Cerebellar cortex (tissue), 1 donor: ENCODE measurements at regions not wholly inside any gene's neighbourhood (a gene's known extent, or its start where the extent isn't known, plus 50 kb on each side); places are given as distances from the start of the nearest gene placed in this dataset.
"Not testable (repeated sequence)": the region's sequence is repeated elsewhere in the genome, so short reads cannot be mapped to it uniquely, and the experiment has no call there.

Experiments used
- DNase-seq: peaks from one replicate; pipeline ENCODE4 v3.0.0-alpha.2; 2015; ENCODE audit warnings: low spot score

DNA sequence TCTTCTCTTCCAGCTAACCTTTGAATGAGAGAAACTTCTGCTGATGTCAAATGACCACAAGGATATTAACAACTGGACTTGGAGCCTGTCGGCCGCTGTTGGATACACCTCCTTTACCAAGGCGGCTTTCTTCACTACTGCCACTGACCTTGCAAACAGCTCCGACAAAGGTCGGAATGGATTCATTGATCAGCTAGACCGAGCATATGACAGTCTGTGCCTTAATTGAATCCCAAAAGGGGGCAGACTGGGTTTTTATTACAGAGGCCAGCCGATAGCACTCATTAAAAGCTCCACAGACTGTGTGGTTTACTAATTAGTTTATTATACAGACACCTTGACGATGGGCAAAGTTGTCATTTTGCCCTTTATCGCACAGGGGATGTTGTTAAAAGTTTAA is 394.5 kb downstream of the RERGL start:
- no peak for DNase-seq

DNA sequence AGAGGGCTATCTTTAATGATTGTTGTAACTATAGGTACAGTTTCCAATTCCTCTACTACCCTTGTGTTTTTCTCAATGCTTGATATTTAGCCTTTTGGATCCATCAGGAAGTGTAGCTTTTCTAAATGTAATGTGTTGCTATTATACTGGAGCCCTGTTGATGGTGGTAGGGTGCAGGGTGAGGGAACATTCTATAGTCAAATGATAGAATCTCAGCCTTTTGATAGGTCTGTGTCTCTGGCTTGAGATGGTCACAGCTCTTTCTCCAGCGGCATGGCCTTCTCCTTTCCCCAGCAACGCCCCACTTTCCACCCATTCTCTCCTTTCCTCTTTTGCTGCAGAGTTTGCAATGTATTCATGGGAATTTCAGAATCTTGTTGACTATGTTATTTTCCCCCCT is 398.6 kb downstream of the RERGL start:
- no peak for DNase-seq

DNA sequence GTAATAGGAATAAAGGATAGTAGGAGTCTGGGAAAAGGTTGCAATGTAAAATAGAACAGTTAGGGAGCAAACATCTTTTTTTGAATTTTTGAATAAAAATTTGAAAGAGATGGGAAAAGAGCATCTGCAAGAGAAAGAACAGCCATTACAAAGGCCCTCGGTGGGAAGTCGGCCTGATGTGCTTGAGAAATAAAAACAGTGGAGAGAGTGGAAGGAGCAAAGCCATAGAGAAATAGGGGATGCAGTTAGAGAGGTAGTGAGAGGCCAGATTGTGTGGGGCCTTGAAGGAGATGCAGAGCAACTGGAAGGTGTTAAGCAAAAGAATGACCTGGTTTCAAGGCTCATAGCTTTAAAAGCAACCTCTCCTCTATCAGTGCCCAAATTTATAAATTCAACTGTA is 409.8 kb downstream of the RERGL start:
- no peak for DNase-seq

DNA sequence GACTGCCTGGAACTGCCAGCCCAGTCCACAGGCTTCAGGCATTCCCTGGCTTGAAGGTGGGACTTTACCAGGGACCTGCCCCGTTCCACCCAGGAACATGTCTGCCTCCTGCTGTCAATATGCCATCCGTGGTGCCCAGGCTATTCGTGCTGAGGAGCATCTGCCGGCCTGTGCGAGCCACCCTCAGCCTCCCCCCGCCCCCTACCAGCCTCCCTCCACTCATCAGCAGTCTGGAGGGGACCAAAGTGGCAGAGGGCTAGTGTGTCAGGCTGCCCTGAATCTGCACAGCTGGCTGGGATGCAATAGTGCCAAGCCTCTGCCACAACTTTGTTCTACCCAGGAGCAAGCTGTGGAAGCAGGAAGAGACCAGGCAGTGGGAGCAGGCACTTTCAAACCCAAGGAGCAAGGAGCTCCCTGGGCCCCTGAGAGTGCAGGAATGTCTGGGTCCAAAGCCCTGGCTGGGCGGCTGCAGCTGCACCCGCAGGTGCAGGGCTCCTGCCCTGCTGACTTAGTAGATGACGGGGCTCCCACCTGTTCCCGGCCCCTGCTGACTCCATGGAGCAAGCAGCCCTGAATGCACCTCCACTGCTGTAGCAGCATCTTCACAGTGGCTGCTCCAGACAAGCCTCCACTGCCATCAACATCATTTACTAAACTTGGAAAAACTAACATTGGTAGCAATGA is 423.2 kb downstream of the RERGL start:
- DNase-seq, result no peak

DNA sequence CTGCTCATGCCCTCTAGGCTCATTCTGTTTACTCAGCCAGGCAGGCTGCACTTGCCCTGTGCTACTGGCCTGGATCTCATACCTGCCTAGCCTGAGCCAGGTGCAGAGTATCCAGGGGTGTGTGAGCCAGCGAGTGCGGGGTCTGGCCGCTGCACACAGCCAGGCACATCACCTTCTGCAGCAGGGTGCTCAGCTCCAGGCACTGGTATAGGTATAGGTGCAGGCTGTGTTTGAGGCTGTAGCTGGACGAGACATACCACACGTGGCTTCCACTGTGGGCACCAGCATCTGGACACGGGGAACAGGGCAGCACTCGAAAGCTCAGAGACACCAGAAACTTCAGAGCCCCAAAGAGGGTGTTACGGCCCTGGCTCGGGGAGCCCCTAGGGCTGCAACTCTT is 424.2 kb downstream of the RERGL start:
- DNase-seq, result no peak

DNA sequence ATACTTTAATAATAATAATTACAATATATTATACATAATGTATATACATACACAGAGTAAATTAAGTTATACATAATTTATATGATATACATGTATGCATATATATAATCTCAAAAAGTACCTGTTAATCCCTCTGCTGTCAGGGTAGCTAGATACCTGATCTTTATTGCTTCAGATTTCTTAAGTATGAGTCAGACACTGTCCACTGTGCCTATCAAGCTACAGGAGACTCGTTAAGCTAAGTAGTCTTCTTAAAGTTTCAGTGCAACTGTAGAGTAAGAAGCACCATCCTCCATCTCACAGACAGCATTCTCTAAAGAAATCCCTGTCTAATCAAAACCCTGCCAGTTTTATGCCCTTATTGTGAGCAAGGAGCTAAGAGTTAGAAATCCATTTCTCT is 428.7 kb downstream of the RERGL start:
- DNase-seq, result no peak

DNA sequence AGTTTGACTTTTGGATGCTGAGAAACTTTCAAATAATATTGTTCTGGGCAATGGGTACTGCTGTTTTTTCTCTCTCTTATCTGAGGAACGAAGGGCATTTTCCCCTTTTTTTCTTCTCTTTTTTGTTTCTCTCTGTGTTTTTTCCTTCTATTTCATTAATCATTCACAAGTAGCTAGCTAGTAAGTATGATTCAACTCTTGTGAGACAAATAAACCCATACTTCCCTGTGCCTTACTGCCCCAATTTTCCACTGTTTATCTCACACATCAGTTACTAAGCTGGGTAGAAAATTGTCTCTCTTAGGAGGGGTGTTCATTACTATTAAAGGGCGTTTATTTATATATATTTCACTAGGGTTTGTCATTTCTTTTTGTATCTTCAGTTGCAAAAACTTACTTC is 437.6 kb downstream of the RERGL start:
- DNase-seq, result no peak

DNA sequence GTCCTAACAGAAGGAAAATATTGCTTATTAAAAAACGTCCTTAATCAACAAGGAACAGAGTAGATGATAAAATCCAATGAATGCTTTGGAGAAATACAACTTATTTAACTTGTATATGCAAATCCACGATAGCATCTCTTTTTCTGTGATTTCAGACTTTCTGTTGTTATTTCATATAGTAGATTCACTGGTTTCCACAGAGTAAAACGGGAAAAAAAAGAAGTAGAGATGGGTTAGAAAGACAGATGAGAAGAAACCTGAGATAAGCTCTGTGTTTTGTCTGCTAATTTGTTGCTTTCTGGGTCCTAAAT is 447.7 kb downstream of the RERGL start:
- no peak for DNase-seq

DNA sequence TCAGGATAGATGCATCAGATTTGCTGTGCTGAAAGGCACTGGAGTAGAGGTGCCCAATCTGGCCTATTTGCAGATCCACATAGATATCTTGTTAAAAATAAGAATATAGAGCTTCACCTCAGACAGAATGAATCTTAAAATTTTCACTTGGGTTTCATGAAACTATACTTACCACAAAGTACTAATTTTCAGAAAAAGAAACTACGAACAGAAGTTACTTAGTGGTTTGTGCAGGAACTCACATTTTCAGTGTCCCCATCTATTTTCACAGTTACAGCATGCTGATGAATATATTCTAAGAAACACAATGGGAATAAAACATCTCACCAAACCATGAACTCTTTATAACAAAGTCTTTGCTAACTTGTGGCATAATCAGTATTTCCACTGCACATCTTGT is 449.4 kb downstream of the RERGL start:
- DNase-seq, result no peak

DNA sequence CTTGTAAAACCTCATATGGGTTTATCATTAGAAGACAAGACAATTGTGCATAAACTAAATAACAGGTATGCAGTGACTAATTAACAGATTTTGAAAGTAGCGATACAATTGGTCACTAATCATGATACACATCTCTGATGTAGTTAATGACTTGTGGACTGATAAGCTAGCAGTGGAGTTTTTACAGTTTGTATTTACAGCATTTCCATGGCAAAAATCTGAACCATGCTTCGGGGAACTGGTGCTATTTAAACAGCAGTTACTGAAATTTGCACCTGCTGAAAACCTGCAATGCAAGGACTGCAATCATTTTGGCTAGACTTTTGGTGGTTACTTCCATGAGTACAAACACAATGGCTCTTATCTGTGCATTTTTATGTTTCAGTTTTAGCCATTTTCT is 471.2 kb downstream of the RERGL start:
- no peak for DNase-seq

DNA sequence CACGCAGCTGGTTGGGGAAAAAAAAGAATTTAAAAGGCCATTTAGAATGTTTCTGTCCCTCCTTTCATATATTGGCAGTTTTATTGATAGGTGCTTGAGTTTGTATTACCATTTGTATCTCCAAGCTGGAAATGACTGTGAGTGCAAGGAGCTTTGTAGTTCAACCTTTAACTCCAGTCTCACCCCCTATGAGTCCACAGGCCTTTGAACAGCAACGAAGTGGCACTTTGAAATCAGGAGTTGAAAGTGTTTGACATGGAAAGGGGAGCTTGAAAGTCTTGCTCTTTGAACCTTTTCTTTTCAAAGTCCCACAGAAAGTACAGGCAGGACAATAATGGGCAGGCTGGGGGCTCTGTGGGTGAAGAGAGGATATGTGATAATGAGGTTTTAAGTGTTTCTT is 480.3 kb downstream of the RERGL start:
- no peak for DNase-seq

DNA sequence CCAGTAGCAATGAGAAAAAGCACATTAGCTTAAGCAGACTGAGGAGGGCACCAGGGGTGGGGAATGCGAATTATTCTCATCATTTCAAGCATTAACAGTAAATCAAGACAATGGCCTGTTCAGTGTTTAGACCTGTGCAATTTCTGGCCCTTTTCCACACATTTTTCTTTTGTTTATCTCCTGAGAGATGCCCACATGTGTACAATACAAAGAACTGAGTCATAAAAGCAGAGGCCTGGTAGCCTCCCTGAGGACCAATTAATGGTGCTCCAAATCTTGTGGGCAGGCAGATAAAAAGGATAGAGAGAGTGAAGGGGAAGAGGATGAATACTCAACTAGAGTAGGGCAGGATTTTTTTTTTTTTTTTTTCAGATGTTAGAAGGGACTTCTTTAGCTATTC is 480.8 kb downstream of the RERGL start:
- DNase-seq, result no peak

DNA sequence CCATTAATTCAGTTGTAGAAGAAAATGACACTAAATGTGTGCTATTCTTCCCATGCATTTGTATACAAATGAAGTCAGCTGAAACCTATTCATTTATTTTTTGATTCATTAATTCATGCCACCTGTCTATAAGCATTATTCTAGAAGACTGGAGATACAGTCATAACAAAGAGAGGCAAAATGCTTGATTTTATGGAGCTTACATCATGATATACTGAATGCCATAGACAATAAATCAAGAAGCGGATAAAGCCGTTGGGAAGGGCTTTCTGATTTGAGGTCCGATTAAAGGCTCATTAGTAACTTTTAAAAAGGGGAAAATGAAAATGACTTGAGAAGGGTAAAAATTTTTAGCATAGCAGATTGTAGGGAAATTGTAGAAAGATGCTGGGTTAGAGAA is 494.9 kb downstream of the RERGL start:
- no peak for DNase-seq

DNA sequence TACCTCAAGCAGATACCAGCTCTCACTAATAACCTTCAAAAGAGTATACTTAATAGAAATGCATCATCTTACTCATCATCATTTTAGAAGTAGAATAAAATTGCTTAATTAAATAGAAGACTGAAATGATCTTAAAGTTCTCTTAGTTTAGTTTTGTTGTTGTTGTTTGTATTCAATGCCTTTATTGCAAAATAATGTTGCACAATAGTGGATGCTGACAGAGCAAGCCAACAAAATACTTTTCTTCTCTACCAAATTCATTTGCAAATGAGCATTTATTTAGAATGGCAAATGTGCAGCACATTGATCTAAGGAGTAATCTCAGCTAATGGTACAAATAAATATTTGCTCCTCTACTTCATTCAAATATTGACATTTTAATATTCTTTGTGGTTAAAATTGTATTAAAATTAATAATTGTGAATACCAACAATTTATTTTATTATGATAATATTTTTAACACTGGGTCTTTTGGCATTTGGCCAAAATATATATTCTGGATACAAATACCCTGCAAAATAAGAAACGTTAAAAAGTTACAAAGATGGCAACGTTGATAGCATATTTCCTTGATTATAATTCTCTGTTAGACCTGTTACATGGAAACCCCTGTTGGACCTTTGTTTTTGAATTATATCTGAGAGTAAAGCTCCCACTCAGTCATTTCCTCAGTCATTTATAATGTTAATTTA is 496.1 kb downstream of the RERGL start:
- DNase-seq, result no peak

DNA sequence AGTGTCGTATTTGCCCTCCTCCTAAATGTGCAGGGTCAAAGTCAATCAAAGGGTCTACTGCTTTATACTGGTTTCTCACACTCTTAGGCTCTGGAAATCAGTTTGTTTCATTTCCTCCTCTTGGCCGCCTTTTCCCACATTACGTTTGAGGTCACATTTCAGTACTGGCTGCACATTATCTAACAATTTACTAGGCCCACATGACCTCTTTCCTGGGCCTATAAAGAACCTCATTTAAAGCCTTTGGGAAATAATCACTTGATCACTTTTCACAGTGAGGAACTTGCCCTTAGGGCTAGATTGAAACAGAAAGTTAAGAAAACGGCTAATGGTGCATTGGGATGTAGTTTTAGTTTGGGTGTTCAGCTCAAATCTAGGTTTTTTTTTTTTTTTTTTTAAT is 497.5 kb downstream of the RERGL start:
- DNase-seq, result no peak

DNA sequence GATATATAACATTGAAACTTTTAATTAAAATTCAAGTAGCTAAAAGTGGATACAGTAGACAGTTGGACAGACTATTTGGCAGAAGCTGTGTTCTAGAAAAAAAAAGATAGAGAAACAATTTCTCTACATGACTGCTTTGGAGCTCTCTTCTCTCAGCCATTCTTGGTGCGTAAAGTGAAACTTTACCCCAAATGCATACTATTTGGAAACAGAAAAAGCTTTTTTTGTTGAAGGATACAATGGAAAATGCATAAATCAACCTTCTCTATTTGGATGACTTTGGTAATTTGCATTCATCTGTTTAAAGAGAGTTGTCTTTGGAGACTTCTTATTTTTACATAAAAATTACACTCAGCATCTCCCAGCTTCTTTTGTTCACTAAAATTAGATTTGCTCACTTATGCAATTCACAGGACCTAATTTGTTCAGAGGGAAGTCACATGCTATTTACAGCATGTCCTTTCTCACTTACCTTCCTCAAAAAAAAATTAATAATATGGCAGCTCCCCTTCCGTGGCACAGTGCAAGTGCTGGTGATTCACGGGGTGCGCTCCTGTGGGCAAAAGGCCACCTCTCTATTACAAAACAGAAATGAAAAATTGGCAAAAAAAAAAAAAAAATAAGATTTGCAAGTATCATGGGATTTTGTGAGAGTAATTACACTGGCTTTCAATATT is 498.9 kb downstream of the RERGL start:
- DNase-seq, result no peak

DNA sequence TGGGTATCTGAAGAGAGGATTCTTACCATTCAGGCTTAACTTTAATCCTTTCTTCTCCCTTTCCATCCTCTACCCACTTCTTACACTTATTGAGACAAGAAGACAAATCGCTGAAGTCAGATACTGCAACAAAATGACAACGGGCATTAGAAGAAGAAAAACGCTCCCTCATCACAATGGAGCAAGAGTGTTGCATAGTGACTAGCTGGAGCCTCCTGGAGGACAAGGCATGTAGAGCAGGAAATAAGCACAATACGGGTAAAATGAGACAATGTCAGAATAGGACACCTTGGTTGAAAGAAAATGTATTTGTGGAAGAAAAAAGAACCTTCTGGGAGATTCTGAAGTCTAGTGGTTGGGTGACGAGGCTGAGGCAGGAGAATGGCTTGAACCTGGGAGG is 501.0 kb downstream of the RERGL start:
- no peak for DNase-seq

DNA sequence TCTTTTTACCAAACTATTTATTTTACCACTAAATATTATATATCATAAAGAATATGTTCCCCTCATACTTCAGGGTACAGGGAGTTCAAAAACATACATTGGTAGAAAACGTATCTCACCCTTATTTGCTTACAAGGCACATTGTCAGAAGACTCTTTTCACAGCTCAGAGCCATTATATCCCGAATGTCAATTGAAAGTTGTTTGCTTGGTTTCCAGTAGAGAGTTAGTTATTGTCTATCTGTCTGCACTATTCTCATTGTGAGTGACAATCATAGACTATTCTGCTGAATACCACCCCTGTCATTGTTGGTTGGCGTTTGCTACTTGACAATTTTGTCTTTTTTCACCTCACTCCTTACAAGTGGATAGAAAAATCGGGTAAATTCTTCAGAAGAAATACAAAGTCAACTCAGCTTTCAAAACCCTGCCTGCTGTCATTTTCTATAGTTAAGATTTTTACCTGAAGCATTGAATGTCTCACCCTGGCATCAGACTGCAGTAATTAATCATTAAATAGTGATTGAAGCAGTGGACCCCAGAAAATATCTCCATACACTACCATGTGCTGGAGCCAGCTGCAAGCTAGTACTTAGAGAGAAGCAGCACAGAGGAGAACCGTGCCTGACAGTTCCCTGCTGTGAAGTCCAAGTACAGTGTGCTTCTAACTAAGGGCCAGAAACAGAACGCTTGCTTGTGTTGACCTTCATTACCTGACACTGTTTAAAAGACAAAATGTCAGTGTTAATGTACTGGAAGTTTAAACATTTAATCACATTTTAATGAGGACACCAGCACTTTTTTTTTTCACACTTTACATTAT is 510.6 kb downstream of the RERGL start:
- DNase-seq, result no peak

DNA sequence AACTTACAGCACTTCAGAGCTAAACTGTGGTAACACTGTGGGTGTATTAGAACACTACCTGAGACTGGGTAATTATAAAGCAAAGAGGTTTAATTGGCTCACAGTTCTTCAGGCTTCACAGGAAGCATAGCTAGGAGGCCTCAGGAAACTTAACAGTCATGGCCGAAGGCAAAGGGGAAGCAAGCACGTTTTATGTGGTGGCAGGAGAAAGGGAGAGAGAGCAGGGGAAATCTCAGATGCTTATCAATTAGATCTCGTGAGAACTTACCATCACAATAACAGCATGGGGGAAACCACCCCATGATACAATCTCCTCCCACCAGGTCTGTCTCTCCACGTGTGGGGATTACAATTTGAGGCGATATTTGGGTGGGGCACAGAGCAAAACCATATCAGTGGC is 512.6 kb downstream of the RERGL start:
- no peak for DNase-seq

DNA sequence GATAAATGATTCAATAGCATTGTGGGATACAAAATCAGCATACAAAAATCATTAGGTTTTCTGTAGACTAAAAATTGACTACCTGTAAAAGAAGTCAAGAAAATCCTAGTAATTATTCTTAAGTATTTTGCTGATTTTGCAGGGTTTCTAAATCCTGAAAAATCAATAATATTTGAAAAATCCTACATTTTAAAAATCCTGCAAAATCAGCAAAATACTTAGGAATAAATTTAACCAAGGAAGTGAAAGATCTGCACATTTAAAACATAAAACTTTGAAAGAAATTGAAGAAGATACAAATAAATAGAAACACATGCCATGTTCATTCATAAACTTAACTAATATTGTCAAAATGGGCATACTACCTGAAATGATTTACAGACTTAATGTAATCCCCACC is 517.7 kb downstream of the RERGL start:
- DNase-seq, result no peak

DNA sequence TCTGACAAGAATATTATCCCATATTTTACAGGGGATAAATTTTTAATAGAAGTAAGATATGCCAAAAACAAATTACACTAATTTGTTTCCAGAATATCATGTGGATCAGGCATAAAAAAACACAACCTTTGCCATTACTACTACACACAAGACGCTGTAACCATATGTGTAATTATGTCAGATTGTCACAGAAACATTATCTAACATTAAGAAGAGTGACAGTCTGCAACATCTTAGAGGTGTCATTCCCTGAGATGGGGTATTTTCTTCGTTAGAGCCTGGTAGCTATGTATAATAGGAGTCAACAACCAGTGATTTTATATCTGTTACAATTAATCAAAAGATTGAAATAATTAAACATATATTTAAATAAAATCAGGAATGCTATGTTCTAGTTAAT is 518.9 kb downstream of the RERGL start:
- no peak for DNase-seq

DNA sequence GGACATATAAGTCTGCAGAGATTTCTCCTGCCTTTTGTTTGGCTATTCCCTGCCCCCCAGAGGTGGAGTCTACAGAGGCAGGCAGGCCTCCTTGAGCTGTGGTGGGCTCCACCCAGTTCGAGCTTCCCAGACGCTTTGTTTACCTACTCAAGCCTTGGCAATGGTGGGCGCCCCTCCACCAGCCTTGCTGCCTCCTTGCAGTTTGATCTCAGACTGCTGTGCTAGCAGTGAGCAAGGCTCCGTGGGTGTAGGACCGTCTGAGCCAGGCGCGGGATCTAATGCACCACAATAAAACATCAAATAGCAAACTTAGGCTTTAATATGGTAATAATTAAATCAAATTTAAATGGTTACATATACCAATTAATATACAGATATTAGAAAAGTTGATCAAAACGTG is 525.4 kb downstream of the RERGL start:
- DNase-seq, result not testable (repeated sequence)

DNA sequence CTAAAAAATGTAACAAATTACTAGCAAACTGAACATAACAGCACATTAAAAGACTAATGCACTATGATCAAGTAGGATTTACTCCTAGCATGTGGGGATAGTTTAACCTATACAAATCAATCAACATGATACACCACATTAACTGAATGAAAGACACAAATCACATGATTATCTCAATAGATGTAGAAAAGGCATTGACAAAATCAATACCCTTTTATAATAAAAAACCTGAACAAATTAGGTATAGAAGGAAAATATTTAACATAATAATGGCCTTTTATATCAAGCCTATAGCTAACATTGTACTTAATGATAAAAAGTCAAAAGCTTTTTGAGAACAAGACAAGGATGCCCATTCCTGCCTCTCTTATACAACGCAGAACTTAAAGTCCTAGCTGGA is 540.0 kb downstream of the RERGL start:
- no peak for DNase-seq
